ENCODE measurements at regions not wholly inside any gene's neighbourhood (a gene's known extent, or its start where the extent isn't known, plus 50 kb on each side); places are given as distances from the start of the nearest gene placed in this dataset.

- TF ChIP-seq FOXK2 (IDR thresholded peaks at IDR 0.05): no peak
- TF ChIP-seq HDGF (IDR thresholded peaks at IDR 0.05; ENCODE audit: borderline replicate concordance): no peak
These were observed 414.0 kb downstream of the CCDC91 start for GRCh38 chr12:28604240-28604639.
